OCI-LY1 (cell line): ENCODE measurements at regions not wholly inside any gene's neighbourhood (a gene's known extent, or its start where the extent isn't known, plus 50 kb on each side); places are given as distances from the start of the nearest gene placed in this dataset.
"Not testable (repeated sequence)": the region's sequence is repeated elsewhere in the genome, so short reads cannot be mapped to it uniquely, and the experiment has no call there.

Experiments used
- H2AFZ ChIP-seq: fragments of 200-600 bp; sonication (generic), shearing (Covaris generic); 2 replicates; pipeline ENCODE4 v1.6.0; 2014; ENCODE audit warnings: antibody characterized with exemption, mild to moderate bottlenecking, low read length
- H3F3A ChIP-seq: fragments of 200-600 bp; sonication (generic), shearing (Covaris generic); 2 replicates; pipeline ENCODE4 v1.6.0; 2014; ENCODE audit warnings: mild to moderate bottlenecking, antibody characterized with exemption, low read length, moderate library complexity; ENCODE audit not compliant: insufficient read depth
- H3K27ac ChIP-seq: fragments of 200-600 bp; sonication (generic); 2 replicates; pipeline ENCODE4 v1.5.1; 2014; ENCODE audit warnings: low read length, mixed run types, mild to moderate bottlenecking, low read depth; ENCODE audit not compliant: poor library complexity, severe bottlenecking
- H3K27me3 ChIP-seq: fragments of 200-600 bp; sonication (generic); 2 replicates; pipeline ENCODE4 v1.6.0; 2014; ENCODE audit warnings: antibody characterized with exemption, mild to moderate bottlenecking, low read length, moderate library complexity; ENCODE audit not compliant: insufficient read depth
- H3K36me3 ChIP-seq: fragments of 200-600 bp; sonication (generic); 2 replicates; pipeline ENCODE4 v1.6.1; 2014; ENCODE audit warnings: mild to moderate bottlenecking, antibody characterized with exemption, low read length, moderate library complexity, mixed read lengths; ENCODE audit not compliant: insufficient read depth
- H3K4me1 ChIP-seq: fragments of 200-600 bp; sonication (generic); 2 replicates; pipeline ENCODE4 v1.5.1; 2014; ENCODE audit warnings: mild to moderate bottlenecking, low read length, moderate library complexity; ENCODE audit not compliant: insufficient read depth, severe bottlenecking
- H3K4me2 ChIP-seq: fragments of 200-600 bp; sonication (generic), shearing (Covaris generic); 2 replicates; pipeline ENCODE4 v1.6.1; 2014; ENCODE audit warnings: low read length
- H3K4me3 ChIP-seq: fragments of 200-600 bp; sonication (generic); 2 replicates; pipeline ENCODE4 v1.5.1; 2014; ENCODE audit warnings: low read length, low read depth, mild to moderate bottlenecking, mixed read lengths; ENCODE audit not compliant: poor library complexity, severe bottlenecking
- H3K79me2 ChIP-seq: fragments of 200-600 bp; shearing (Covaris generic); 2 replicates; pipeline ENCODE4 v1.6.1; 2016; ENCODE audit warnings: mixed run types, low read length, mixed read lengths; ENCODE audit not compliant: insufficient read depth
- H3K9ac ChIP-seq: fragments of 200-600 bp; sonication (generic), shearing (Covaris generic); 2 replicates; pipeline ENCODE4 v1.6.1; 2014; ENCODE audit warnings: mild to moderate bottlenecking, low read length, mixed read lengths
- H3K9me2 ChIP-seq: fragments of 200-600 bp; sonication (generic), shearing (Covaris generic); 2 replicates; pipeline ENCODE4 v1.6.1; 2014; ENCODE audit warnings: low read depth, mild to moderate bottlenecking, low read length, mixed read lengths
- H3K9me3 ChIP-seq: fragments of 200-600 bp; shearing (Covaris generic); 2 replicates; pipeline ENCODE4 v1.6.1; 2014; ENCODE audit warnings: low read length, mixed read lengths
- H4K20me1 ChIP-seq: fragments of 200-600 bp; sonication (generic), shearing (Covaris generic); 2 replicates; pipeline ENCODE4 v1.6.0; 2016; ENCODE audit warnings: mild to moderate bottlenecking, low read length; ENCODE audit not compliant: insufficient read depth
- CTCF ChIP-seq: fragments of 200-600 bp; sonication (generic), shearing (Covaris generic); IDR thresholded peaks from 2 replicates; pipeline ENCODE4 v1.5.1; 2017; ENCODE audit warnings: mild to moderate bottlenecking, antibody characterized with exemption, low read length, moderate library complexity, mixed read lengths
- EZH2 ChIP-seq: fragments of 200-600 bp; sonication (generic), shearing (Covaris generic); IDR thresholded peaks from 2 replicates; pipeline ENCODE4 v1.8.0; 2017; ENCODE audit warnings: borderline replicate concordance, mixed run types, mild to moderate bottlenecking, antibody characterized with exemption, low read length, moderate library complexity, mixed read lengths

GRCh38 chr6:69570106-69570505 is 226.7 kb downstream of the LMBRD1 start:
- TF ChIP-seq CTCF (no peak), EZH2 (no peak)

GRCh38 chr6:69560597-69560996 is 236.2 kb downstream of the LMBRD1 start:
- H4K20me1 ChIP-seq, H3K9ac ChIP-seq, H3K27ac ChIP-seq, H3K79me2 ChIP-seq, H3K36me3 ChIP-seq, H2AFZ ChIP-seq, H3K27me3 ChIP-seq, H3K4me3 ChIP-seq, H3K9me3 ChIP-seq, H3K4me1 ChIP-seq, H3F3A ChIP-seq, H3K4me2 ChIP-seq, H3K9me2 ChIP-seq: not testable (repeated sequence)

More at GRCh38 chr6:69570106-69570505, 226.7 kb downstream of the LMBRD1 start:
- no peak overlapping the region for H3K9ac ChIP-seq
- H2AFZ ChIP-seq: no peak overlapping the region
- no peak overlapping the region for H3K27ac ChIP-seq
- no peaks in the 10 kb centered on the region for H3K9me2 ChIP-seq
- no peak overlapping the region for H3K4me3 ChIP-seq
- H3F3A ChIP-seq: no peaks in the 10 kb centered on the region
- H3K4me1 ChIP-seq: no peaks in the 10 kb centered on the region
- no peaks in the 10 kb centered on the region for H3K36me3 ChIP-seq
- H4K20me1 ChIP-seq: no peaks in the 10 kb centered on the region
- H3K9me3 ChIP-seq: no peaks in the 10 kb centered on the region
- no peak overlapping the region for H3K4me2 ChIP-seq
- no peaks in the 10 kb centered on the region for H3K27me3 ChIP-seq
- H3K79me2 ChIP-seq: no peaks in the 10 kb centered on the region

- no peak overlapping the region for H3K9ac ChIP-seq
- H3K9me2 ChIP-seq: no peaks in the 10 kb centered on the region; the same call in 1 of the 2 replicates
- H3K27ac ChIP-seq: no peak overlapping the region
- H3F3A ChIP-seq: no peaks in the 10 kb centered on the region
- TF ChIP-seq CTCF (no peak), EZH2 (no peak)
- no peak overlapping the region for H3K4me3 ChIP-seq
- no peak overlapping the region for H3K4me2 ChIP-seq
- no peaks in the 10 kb centered on the region for H3K27me3 ChIP-seq
- H3K4me1 ChIP-seq: no peaks in the 10 kb centered on the region
- H3K9me3 ChIP-seq: no peaks in the 10 kb centered on the region
- H3K36me3 ChIP-seq: no peaks in the 10 kb centered on the region
- no peaks in the 10 kb centered on the region for H4K20me1 ChIP-seq
- H2AFZ ChIP-seq: no peak overlapping the region
- no peaks in the 10 kb centered on the region for H3K79me2 ChIP-seq
Observed at GRCh38 chr6:69555088-69555638, 241.6 kb downstream of the LMBRD1 start.

GRCh38 chr6:69542494-69542893 is 254.3 kb downstream of the LMBRD1 start:
- Histone ChIP-seq H3K27ac (no peak overlapping the region), H3K9ac (no peak overlapping the region), H3K4me2 (no peak overlapping the region), H3K36me3 (no peaks in the 10 kb centered on the region), H3K9me2 (no peaks in the 10 kb centered on the region), H3K4me1 (no peaks in the 10 kb centered on the region), H3F3A (no peaks in the 10 kb centered on the region), H4K20me1 (no peaks in the 10 kb centered on the region), H3K9me3 (no peaks in the 10 kb centered on the region), H3K79me2 (no peaks in the 10 kb centered on the region), H2AFZ (no peak overlapping the region), H3K4me3 (no peak overlapping the region), H3K27me3 (no peaks in the 10 kb centered on the region)
- no peak for TF ChIP-seq CTCF
- TF ChIP-seq EZH2: no peak
